ENCODE measurements at regions not wholly inside any gene's neighbourhood (a gene's known extent, or its start where the extent isn't known, plus 50 kb on each side); places are given as distances from the start of the nearest gene placed in this dataset.
"Not testable (repeated sequence)": the region's sequence is repeated elsewhere in the genome, so short reads cannot be mapped to it uniquely, and the experiment has no call there.

DNA sequence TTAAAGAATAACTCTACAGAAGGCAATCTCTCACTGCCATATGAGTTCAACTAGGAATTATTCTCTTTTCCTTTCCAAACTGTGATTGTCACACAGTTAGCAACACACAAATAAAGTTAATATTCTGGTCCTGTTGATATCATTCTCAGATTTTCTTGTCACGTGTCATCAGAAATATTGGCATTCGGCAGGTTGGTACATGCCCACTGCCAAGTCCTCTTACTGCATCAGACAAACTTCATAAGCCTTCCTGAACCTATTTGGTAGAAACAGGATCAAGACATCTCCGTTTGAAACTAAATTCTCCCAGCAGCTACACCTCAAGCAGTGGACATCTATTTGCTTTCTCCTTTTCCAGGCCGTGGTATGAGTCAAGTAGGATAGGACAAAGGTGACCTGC is 177.9 kb upstream of the SOX2 start:
- no peak for DNase-seq (ENCODE audit: low spot score)

GRCh38 chr3:181530584-181530983 is 181.1 kb upstream of the SOX2 start:
- DNase-seq (ENCODE audit: low spot score) = no peak

- no peak for DNase-seq (ENCODE audit: low spot score)
Observed at GRCh38 chr3:181521831-181522230, 189.9 kb upstream of the SOX2 start.

GRCh38 chr3:181518222-181518621 is 193.5 kb upstream of the SOX2 start:
- no peak for DNase-seq (ENCODE audit: low spot score)

DNA sequence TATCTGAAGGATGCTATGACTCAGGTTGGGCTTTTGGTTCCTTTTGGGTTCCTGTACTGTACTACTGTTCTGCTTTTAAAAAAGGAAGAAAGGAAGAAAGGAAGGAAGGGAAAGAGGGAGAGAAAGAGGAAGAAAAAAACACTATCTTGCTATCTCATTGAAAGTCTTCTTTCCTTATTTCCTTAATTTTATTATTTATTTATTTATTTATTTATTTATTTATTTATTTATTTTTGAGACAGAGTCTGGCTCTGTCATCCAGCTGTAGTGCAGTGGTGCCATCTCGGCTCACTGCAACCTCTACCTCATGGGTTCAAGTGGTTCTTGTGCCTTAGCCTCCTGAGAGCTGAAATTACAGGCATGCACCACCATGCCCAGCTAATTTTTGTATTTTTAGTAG is 198.9 kb upstream of the SOX2 start:
- no peak for DNase-seq (ENCODE audit: low spot score)

GRCh38 chr3:181510500-181510899 is 201.2 kb upstream of the SOX2 start:
- no peak for DNase-seq (ENCODE audit: low spot score)

GRCh38 chr3:181497358-181497757 is 214.4 kb upstream of the SOX2 start:
- no peak for DNase-seq (ENCODE audit: low spot score)

DNA sequence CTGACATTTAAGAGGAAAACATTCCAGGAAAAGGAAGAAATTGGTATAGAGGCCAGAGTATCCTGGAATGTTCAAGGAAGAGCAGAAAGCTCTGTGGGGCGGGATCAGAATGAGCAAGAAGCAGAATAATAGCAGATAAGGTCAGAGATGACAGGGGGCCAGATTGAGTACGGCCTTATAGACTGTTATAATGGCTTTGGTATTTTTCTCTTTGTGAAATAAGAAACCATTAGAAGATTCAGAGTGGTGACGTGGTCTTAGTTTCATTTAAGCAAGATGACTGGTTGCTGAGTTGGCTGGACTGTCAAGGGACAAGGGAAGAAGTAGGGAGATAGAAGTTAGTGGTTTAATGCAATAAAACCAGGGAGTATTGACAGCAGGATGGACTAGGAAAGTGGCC is 218.3 kb upstream of the SOX2 start:
- DNase-seq (ENCODE audit: low spot score) = no peak

DNA sequence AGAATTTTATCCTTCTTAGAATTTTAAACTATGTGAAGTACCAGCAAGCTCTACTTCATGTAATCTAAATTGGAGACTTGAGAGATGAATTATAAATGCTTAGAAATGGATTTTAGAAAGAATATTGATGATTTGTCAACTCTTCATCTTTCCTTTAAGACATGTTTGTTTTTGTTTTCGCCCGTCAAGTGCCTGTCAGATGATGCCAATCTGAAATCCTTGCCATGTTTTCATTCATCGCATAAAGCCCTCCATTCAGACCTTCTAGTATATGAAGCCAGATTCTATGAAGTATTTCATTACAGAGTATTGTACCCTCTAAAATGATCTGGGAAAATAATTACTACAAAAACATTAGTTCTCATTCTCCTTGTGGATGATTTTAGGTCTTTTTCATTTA is 223.2 kb upstream of the SOX2 start:
- no peak for DNase-seq (ENCODE audit: low spot score)

DNA sequence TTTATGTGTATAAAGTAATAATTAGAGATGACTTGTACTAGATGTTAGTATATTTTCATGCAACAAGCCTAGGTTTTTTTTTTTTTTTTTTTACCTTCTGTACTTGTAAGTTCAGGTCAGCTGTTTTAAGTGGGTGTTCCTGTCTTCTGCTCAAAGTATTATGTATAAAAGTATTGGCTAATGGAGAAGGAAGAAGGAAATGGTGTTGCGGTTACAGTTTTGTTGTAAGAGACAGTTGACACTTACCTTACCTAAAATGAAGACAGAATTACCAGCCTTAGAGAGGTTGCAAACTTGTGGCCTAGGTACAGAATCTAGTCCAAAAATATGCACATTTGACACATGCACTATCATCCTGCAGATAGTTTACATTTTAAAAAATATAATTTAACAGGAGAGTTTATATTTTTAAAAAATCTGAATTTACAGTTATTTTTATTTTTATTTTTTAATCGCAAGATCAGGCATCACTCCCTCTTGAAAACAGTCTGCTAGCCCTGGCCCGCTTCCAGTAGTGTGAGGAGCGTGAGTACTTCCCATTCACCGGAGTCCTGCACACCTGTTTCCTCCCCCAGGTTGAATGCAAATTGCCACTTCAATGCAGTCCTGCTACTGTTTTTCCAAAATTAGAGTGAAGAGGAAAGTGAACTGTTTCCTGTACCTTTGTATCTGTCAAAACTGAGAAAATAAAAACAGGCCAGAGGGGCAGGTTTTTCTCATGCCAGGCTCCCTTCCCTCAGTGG is 224.3 kb upstream of the SOX2 start:
- DNase-seq (ENCODE audit: low spot score) = no peak

DNA sequence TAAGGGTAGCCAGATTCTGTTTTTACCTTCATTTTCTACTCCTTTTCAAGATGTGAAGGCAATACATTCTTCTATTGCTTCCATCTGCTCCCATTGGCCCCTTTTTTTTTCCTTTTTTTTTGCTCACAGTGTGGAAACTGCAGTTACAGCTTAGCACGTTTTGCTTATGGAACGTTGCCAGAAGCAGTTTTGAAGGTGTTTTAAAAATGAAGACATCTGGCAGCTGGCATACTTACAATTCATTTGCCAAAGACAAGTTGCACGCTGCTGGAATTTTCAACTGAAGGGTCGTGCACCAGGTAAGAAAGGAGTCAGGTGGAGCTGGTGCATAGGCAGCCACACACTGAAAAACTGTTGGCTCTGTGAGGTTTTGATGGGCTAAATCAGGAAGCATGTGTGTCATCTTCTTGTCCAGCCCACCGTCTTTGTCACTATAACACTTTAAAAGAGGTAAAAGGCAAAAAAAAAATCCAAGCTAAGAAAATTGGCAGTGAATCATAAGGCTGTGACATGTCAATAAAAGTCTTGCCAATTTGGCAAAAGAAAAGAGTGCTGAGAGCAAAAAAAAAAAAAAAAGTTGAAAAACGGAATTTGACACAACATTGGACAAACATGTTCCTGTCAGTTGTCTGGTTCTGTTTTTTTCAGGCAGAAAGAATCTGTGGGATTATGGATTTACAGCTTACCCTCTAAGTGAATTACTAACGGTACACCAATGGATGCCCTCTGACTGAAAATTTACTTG is 225.4 kb upstream of the SOX2 start:
- no peak for DNase-seq (ENCODE audit: low spot score)

- no peak for DNase-seq (ENCODE audit: low spot score)
Observed at GRCh38 chr3:181484026-181484425, 227.7 kb upstream of the SOX2 start.

DNA sequence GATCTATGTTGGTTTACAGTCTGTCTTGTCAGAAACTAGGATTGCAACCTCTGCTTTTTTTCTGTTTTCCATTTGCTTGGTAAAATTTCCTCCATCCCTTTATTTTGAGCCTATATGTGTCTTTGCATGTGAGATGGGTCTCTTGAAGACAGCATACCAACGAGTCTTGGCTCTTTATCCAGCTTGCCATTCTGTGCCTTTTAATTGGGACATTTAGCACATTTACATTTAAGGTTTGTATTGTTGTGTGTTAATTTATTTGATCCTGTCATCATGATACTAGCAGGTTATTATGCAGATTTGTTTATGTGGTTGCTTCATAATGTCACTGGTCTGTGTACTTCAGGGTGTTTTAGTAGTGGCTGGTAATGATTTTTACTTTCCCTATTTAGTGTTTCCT is 236.6 kb upstream of the SOX2 start:
- not testable (repeated sequence) for DNase-seq (ENCODE audit: low spot score)

- no peak for DNase-seq (ENCODE audit: low spot score)
Observed at GRCh38 chr3:181470349-181470748, 241.4 kb upstream of the SOX2 start.

- DNase-seq (ENCODE audit: low spot score) = no peak
Observed at GRCh38 chr3:181464033-181464694, 247.6 kb upstream of the SOX2 start.

DNA sequence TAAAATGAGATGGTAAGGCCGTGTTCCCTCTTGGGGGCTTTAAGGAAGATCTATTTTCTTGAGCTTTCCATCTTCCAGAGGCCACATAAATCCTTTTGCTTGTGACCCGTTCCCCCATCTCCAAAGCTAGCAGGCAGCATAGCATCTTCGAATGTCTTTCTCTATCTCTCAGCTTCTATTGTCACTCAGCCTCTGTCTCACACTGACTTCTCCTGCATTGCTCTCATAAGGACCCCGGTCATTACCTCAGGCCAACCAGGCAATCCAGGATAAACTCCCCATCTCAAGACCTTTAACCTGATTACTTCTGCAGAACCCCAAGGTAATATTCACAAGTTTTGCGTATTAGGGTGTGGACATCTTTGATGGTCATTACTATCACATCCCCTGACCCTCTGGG is 250.3 kb upstream of the SOX2 start:
- DNase-seq (ENCODE audit: low spot score) = no peak

DNA sequence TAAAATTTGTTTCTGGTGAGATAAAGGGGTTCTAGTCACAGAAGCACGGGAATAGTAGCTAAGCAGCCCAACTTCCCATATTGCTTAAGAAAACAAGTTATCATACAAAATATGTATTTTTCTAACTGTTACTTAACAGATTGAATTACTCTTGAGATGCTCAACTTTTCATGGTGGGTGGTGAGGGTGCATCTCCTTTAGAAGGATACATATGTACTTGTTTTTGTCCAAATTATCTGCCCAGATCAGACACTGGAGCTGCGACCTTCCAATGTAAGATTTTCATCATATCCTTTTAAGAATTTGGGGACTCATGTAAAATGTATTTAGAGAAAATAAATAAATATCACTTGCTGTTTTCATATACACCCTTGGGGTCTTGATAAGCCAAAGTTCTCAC is 252.2 kb upstream of the SOX2 start:
- DNase-seq (ENCODE audit: low spot score) = no peak

DNA sequence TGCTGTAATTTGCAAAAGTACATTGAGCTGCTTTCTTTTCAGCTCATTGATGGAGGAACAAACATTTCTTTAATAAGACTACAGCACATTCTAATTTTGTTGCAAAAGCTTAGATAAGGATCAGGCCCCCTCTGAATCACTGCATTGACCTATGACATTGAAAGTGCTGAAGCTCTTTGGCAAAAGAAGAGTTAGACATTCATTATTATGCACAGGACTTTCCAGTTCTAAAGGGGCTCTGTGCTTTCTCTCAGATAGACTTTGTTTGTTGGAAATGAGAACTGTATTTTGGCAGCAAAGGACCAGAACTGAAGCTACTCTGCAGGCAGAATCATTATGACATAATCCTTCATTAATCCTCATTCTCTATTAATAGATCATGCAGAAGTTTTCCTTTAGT is 252.9 kb upstream of the SOX2 start:
- DNase-seq (ENCODE audit: low spot score) = no peak

GRCh38 chr3:181457756-181458155 is 254.0 kb upstream of the SOX2 start:
- no peak for DNase-seq (ENCODE audit: low spot score)

DNA sequence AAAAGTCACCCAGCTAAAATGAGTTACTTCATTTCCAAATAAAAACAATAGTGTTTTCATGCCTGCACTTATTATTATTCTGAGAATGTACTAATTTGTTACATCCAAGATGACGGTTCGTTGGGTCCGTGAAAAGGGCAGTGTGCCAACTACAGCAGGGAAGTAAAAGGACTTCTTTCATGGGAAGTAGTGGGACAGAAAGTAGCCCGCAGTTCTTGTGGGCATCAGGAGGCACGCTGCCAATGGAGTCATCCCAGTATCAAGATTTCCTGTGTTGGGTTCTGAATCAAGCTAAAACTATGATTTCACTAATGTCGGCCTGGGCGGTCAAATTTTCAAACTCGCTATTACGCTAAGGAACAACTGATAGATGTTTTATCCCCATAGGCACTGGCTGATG is 254.5 kb upstream of the SOX2 start:
- DNase-seq (ENCODE audit: low spot score) = no peak

DNA sequence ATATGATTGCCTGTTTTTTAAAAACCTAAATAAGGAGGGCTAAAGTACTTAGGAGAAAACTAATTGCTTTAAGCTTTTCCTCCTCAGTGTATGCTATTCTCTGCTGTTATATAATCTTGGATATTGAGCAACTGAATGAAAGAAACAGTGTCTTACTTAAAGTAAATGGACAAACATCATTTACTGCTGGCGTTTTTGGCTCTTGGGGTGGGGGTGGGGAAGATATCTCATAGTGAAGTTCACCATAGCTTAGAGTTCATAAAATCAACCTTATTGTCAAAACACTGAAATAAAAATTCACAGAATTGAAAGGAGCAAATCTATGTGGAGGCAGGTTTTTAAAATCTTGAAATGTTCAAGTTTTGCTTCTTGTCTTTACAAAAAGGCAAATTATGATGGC is 256.4 kb upstream of the SOX2 start:
- DNase-seq (ENCODE audit: low spot score) = no peak

DNA sequence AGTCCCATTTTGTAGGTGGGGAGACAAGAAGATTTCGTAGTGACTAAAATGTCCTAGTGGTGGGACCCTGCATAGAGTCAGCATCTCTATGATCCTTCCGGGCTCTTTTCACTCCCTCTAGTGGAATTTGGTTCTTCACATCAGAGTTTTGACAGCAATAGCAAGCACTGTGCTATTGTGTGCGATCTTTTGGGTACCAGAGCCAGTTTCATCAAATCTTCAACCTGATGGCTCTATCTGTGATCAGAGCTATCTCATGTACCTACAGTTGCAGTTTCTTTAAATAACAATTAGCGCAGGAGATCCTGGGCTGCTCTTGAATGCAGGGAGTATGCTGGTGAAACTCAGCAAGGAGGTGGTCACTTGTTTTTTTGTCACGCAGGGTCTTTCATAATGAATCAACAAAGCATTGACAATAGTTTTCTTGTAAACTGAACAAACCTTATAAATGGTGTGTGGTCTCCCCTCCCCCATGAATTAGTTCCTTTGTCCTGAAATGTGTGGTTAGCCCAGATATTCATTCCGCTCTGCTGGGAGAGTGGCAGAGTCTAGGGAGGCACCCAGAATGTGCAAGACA is 257.2 kb upstream of the SOX2 start:
- DNase-seq (ENCODE audit: low spot score) = no peak

DNA sequence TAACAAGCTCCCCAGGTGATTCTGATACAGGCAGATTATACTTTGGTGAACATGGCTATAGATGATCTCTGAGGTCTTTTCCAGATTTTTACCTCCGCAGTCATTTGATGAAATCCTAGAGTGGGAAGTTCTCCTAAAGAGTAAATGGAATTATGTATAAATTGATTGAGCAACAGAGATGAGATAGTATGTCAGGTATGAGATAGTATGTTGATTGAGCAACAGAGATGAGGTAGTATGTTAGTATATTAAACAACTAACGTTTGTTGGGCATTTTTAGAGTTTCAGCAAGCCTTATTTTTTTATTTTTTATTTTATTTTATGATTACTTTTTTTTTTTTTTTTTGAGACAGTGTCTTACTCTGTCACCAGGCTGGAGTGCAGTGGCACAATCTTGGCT is 265.0 kb upstream of the SOX2 start:
- no peak for DNase-seq (ENCODE audit: low spot score)

All from iPS-NIHi11 (cell line).